Tibial artery (tissue), 4 donors: ENCODE measurements at regions not wholly inside any gene's neighbourhood (a gene's known extent, or its start where the extent isn't known, plus 50 kb on each side); places are given as distances from the start of the nearest gene placed in this dataset.

ENCODE experiments used
- DNase-seq, 2 donors: peaks; one replicate each; pipeline ENCODE4 v3.0.0-alpha.2; 2019
- H3K27ac ChIP-seq, 2 donors: fragments of 200-600 bp; sonication (generic) in 1 of 2; 1 replicate in 1 of 2; 2 replicates in 1 of 2; pipeline ENCODE4 v1.5.1; 2018 to 2019; ENCODE audit warnings: mild to moderate bottlenecking in 1 of 2
- H3K27me3 ChIP-seq, 2 donors: fragments of 200-600 bp; sonication (generic) in 1 of 2; one replicate each; pipeline versions ENCODE4 v1.5.1 to v1.6.0; 2016 to 2019
- H3K36me3 ChIP-seq, 3 donors: fragments of 200-600 bp; sonication (generic) in 2 of 3; one replicate each; pipeline ENCODE4 v1.5.1; 2016 to 2019; ENCODE audit warnings: mild to moderate bottlenecking in 2 of 3
- H3K4me1 ChIP-seq, 4 donors: fragments of 200-600 bp; sonication (generic) in 2 of 4; 1 replicate in 3 of 4; 2 replicates in 1 of 4; pipeline ENCODE4 v1.5.1; 2016 to 2019
- H3K4me3 ChIP-seq, 2 donors: fragments of 200-600 bp; sonication (generic) in 1 of 2; 1 replicate in 1 of 2; 2 replicates in 1 of 2; pipeline ENCODE4 v1.5.1; 2018 to 2019; ENCODE audit warnings: mild to moderate bottlenecking in 2 of 2
- H3K9me3 ChIP-seq, 3 donors: fragments of 200-600 bp; sonication (generic) in 1 of 3; one replicate each; pipeline ENCODE4 v1.5.1; 2016 to 2019
- intact Hi-C: fragments of 100-400 bp; cut with DNase I; formaldehyde crosslinking; loops from one replicate; pipeline ENCODE4 v1.15.0; 2023; ENCODE audit warnings: low total_unique reads
- TF ChIP-seq, protein P1 (sequence below), 2 experiments: fragments of 200-600 bp in 1 of 2; fragments of 450-650 bp in 1 of 2; IDR thresholded peaks; one replicate each; pipeline ENCODE4 v1.5.1; 2017 to 2019; ENCODE audit warnings: antibody characterized with exemption in 2 of 2, mild to moderate bottlenecking in 1 of 2, moderate library complexity in 1 of 2

- Histone ChIP-seq H3K9me3 (no peaks in the 10 kb centered on the region), H3K36me3 (peaks cover 0 to 9% (median 9%) of the 10 kb centered on the region in 3 donors), H3K4me3 (no peak overlapping the region), H3K27ac (no peak overlapping the region), H3K27me3 (no peaks in the 10 kb centered on the region), H3K4me1 (peaks cover 0 to 14% (median 2%) of the 10 kb centered on the region in 4 donors)
- intact Hi-C loops = no loop called here
- TF ChIP-seq, protein P1, sequence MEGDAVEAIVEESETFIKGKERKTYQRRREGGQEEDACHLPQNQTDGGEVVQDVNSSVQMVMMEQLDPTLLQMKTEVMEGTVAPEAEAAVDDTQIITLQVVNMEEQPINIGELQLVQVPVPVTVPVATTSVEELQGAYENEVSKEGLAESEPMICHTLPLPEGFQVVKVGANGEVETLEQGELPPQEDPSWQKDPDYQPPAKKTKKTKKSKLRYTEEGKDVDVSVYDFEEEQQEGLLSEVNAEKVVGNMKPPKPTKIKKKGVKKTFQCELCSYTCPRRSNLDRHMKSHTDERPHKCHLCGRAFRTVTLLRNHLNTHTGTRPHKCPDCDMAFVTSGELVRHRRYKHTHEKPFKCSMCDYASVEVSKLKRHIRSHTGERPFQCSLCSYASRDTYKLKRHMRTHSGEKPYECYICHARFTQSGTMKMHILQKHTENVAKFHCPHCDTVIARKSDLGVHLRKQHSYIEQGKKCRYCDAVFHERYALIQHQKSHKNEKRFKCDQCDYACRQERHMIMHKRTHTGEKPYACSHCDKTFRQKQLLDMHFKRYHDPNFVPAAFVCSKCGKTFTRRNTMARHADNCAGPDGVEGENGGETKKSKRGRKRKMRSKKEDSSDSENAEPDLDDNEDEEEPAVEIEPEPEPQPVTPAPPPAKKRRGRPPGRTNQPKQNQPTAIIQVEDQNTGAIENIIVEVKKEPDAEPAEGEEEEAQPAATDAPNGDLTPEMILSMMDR (IDR thresholded peaks at IDR 0.05) = no peak
- no peak for DNase-seq
Measured at GRCh38 chr6:4010689-4011090, 68.2 kb downstream of the FAM217A start.

DNA sequence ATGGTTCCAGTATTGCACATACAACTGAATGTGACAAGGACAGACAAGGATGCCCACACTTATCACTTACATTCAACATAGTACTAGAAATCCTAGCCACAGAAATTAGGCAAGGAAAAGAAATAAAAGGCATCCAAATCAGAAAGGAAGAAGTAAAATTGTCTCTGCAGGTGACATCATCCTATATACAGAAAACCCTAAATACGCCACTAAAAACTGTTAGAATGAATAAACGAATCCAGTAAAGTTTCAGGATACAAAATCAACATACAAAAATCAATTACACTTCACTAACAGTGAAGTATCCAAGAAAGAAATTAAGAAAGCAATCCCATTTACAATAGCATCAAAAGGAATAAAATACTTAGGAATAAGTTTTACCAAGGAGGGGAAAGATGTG, 66.1 kb downstream of the FAM217A start:
- Histone ChIP-seq H3K4me3 (no peak overlapping the region), H3K36me3 (peaks cover 0 to 9% (median 9%) of the 10 kb centered on the region in 3 donors), H3K27ac (no peak overlapping the region), H3K27me3 (no peaks in the 10 kb centered on the region), H3K4me1 (peaks cover 0 to 29% (median 19%) of the 10 kb centered on the region in 4 donors), H3K9me3 (no peaks in the 10 kb centered on the region)
- intact Hi-C loops = no loop called here
- TF ChIP-seq, protein P1 (IDR thresholded peaks at IDR 0.05) = no peak
- no peak for DNase-seq

- H3K36me3 ChIP-seq = no peaks in the 10 kb centered on the region
- TF ChIP-seq, protein P1 (IDR thresholded peaks at IDR 0.05) = no peak
- intact Hi-C loops = no loop called here
Measured at GRCh38 chr6:4017058-4017739, 61.7 kb downstream of the FAM217A start.

GRCh38 chr6:4017834-4018170, 61.1 kb downstream of the FAM217A start:
- peak overlapping the region; percentile 70 to 84 for H3K4me3 ChIP-seq
- TF ChIP-seq, protein P1 (IDR thresholded peaks at IDR 0.05) = no peak
- H3K9me3 ChIP-seq = no peaks in the 10 kb centered on the region
- intact Hi-C loops = no loop called here
- H3K4me1 ChIP-seq = peaks cover 0 to 52% (median 37%) of the 10 kb centered on the region in 4 donors
- peak overlapping the region; percentile 90 to 98 for H3K27ac ChIP-seq
- H3K27me3 ChIP-seq = no peaks in the 10 kb centered on the region
- no peaks in the 10 kb centered on the region for H3K36me3 ChIP-seq
- DNase-seq = no peak

More at GRCh38 chr6:4017058-4017739, 61.7 kb downstream of the FAM217A start:
- peaks cover 0 to 46% (median 32%) of the 10 kb centered on the region in 4 donors for H3K4me1 ChIP-seq
- H3K9me3 ChIP-seq = no peaks in the 10 kb centered on the region
- no peak for DNase-seq
- H3K27ac ChIP-seq = peak overlapping the region; percentile 90 to 98
- H3K4me3 ChIP-seq = peak overlapping the region; percentile 70 to 84
- H3K27me3 ChIP-seq = no peaks in the 10 kb centered on the region

DNA sequence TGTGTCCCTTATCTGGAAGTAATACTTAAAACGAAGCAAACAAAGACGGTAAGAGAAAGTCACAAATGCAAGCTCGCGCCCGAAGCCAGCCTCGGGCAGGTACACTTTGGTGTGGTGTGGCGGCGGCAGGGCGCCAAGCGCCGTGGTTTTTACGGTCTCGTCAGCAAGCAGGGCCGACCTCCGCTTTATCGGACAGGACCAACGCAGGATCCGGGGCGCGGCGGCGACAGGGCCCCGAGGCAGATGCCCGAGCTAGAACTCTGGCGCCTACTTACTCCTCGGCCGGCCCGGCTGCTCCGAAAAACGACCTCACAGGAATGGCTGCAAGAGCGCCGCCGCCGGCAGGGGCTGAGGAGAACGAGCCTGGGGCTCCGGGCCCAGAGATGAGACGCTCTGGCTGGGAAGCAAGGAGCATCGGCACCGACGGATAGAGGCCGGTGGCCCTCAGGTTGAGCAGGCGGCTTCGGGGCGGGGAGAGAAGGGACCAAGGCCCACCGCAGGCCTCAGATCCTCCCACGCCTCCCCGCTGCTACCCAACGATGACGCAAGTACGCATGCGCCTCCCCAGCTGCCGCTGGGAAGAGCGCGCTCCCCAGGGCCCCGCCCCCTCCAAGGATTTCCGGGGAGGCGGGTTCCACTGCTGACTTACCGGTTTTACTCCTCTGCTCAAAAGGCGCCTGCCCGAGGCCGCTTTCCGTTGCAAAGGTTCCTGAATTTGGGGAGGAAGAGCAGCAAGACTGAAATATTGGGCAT, 60.6 kb downstream of the FAM217A start:
- no peaks in the 10 kb centered on the region for H3K27me3 ChIP-seq
- TF ChIP-seq, protein P1 (IDR thresholded peaks at IDR 0.05) = peak; percentile 41 to 59
- H3K4me3 ChIP-seq = peak overlapping the region; percentile 70 to 84
- H3K4me1 ChIP-seq = peaks cover 0 to 58% (median 43%) of the 10 kb centered on the region in 4 donors
- no peaks in the 10 kb centered on the region for H3K36me3 ChIP-seq
- intact Hi-C loops = no loop called here
- DNase-seq = peak; percentile 94 to 96
- no peaks in the 10 kb centered on the region for H3K9me3 ChIP-seq
- H3K27ac ChIP-seq = peak overlapping the region; percentile 90 to 98
